ENCODE measurements at regions not wholly inside any gene's neighbourhood (a gene's known extent, or its start where the extent isn't known, plus 50 kb on each side); places are given as distances from the start of the nearest gene placed in this dataset.

DNA sequence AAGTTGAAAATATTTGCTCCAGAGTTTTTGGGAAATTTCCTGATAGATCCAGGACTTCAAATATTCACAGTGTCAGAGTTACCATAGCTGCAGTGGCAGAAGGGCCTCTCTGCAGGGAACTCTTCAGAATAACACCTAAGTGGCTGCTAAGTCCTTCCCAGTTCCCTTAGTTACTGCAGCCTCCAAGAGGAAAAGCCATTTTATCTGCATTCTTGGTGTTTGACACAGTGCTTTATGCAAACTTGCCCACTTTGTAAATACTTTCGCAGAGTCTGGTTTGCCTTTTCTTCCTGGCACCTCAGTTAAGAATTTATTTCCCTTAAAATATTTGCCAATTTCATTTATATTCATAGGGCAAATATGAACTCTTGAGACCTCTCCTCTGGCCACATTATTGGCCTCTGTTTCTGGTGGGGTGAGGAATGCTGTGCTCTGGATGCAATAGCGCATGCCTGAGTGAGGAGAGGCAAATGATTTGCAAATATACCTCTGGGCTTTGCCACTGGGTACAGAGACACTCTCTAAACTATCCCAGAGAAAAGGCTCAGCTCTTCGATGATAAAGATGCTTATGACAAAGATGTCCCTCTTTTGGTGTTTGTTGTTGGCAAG lies 566.3 kb upstream of the NR3C2 start:
- no peak overlapping the region for H3K4me3 ChIP-seq (ENCODE audit: low read depth, low read length)
- H3K9me3 ChIP-seq (ENCODE audit: severe bottlenecking), result no peaks in the 10 kb centered on the region
- TF ChIP-seq, protein P1, sequence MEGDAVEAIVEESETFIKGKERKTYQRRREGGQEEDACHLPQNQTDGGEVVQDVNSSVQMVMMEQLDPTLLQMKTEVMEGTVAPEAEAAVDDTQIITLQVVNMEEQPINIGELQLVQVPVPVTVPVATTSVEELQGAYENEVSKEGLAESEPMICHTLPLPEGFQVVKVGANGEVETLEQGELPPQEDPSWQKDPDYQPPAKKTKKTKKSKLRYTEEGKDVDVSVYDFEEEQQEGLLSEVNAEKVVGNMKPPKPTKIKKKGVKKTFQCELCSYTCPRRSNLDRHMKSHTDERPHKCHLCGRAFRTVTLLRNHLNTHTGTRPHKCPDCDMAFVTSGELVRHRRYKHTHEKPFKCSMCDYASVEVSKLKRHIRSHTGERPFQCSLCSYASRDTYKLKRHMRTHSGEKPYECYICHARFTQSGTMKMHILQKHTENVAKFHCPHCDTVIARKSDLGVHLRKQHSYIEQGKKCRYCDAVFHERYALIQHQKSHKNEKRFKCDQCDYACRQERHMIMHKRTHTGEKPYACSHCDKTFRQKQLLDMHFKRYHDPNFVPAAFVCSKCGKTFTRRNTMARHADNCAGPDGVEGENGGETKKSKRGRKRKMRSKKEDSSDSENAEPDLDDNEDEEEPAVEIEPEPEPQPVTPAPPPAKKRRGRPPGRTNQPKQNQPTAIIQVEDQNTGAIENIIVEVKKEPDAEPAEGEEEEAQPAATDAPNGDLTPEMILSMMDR (IDR thresholded peaks at IDR 0.05; ENCODE audit: low read depth, low read length), result no peak
- no peaks in the 10 kb centered on the region for H3K27me3 ChIP-seq (ENCODE audit: insufficient read depth, low read depth, severe bottlenecking)
- H3K27ac ChIP-seq, result no peak overlapping the region
- no peak for DNase-seq
- H3K36me3 ChIP-seq, result no peaks in the 10 kb centered on the region

DNA sequence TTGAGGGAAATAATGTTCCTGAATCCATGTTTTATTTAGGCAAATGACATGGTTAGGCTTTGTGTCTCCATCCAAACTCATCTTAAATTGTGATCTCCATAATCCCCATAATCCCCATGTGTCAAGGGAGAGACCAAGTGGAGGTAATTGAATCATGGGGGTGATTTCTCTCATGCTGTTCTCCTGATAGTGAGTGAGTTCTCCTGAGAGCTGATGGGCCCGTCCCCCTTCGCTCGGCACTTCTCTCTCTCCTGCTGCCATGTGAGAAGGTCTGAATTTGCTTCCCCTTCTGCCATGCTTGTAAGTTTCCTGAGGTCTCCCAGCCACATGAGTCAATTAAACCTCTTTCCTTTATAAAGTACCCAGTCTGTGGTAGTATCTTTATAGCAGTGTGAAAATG lies 563.0 kb upstream of the NR3C2 start:
- H3K36me3 ChIP-seq, result no peaks in the 10 kb centered on the region
- H3K4me3 ChIP-seq (ENCODE audit: low read depth, low read length), result no peak overlapping the region
- H3K27ac ChIP-seq, result no peak overlapping the region
- H3K27me3 ChIP-seq (ENCODE audit: insufficient read depth, low read depth, severe bottlenecking), result no peaks in the 10 kb centered on the region
- DNase-seq, result peak; percentile 72
- H3K9me3 ChIP-seq (ENCODE audit: severe bottlenecking), result no peaks in the 10 kb centered on the region
- TF ChIP-seq, protein P1 (IDR thresholded peaks at IDR 0.05; ENCODE audit: low read depth, low read length), result no peak

DNA sequence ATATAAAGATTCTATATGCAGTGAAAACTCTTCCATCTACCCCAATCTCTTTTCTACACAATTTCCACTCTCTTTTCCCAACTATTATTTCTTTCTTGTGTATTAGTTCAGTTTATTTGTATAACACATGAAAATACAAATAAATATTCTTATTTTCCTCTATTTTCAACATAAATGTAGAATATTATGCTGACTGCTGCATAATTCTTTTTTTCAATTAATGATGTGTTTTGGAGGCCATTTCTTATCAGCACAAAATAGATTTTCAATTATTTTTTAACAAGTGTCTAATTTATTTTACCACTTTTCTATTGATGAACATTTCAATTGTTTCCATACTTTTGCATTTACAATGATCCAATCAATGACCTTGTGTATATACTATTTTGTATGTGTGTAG lies 557.7 kb upstream of the NR3C2 start:
- no peak for DNase-seq
- no peaks in the 10 kb centered on the region for H3K9me3 ChIP-seq (ENCODE audit: severe bottlenecking)
- TF ChIP-seq, protein P1 (IDR thresholded peaks at IDR 0.05; ENCODE audit: low read depth, low read length), result no peak
- no peak overlapping the region for H3K27ac ChIP-seq
- H3K36me3 ChIP-seq, result no peaks in the 10 kb centered on the region
- no peak overlapping the region for H3K4me3 ChIP-seq (ENCODE audit: low read depth, low read length)
- H3K27me3 ChIP-seq (ENCODE audit: insufficient read depth, low read depth, severe bottlenecking), result no peaks in the 10 kb centered on the region

DNA sequence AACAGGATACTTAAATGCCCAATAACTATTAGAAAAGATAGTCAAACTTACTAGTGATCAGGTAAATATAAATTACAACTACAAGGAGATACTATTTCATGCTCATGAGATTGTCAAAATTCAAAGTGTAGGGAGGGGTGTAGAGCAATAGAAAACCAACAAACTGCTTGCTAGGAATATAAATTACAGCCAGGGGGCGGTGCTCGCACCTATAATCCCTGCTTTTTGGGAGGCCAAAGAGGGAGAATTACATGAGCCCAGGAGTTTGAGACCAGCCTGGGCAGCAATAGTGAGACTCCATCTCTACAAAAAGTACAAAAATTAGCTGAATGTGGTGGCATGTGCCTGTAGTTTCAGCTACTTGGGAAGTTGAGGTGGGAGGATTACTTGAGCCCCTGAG lies 556.5 kb upstream of the NR3C2 start:
- TF ChIP-seq, protein P1 (IDR thresholded peaks at IDR 0.05; ENCODE audit: low read depth, low read length), result peak; percentile 60
- Histone ChIP-seq H3K36me3 (no peaks in the 10 kb centered on the region), H3K27ac (no peak overlapping the region), H3K9me3 (ENCODE audit: severe bottlenecking) (no peaks in the 10 kb centered on the region), H3K27me3 (ENCODE audit: insufficient read depth, low read depth, severe bottlenecking) (no peaks in the 10 kb centered on the region), H3K4me3 (ENCODE audit: low read depth, low read length) (no peak overlapping the region)
- DNase-seq, result peak; percentile 47

GRCh38 chr4:148986951-148987350 lies 544.7 kb upstream of the NR3C2 start:
- DNase-seq, result no peak
- Histone ChIP-seq H3K27me3 (ENCODE audit: insufficient read depth, low read depth, severe bottlenecking) (no peaks in the 10 kb centered on the region), H3K27ac (no peak overlapping the region), H3K4me3 (ENCODE audit: low read depth, low read length) (no peak overlapping the region), H3K9me3 (ENCODE audit: severe bottlenecking) (peaks cover 3% of the 10 kb centered on the region), H3K36me3 (no peaks in the 10 kb centered on the region)
- TF ChIP-seq, protein P1 (IDR thresholded peaks at IDR 0.05; ENCODE audit: low read depth, low read length), result no peak

- no peak for DNase-seq
- H3K27me3 ChIP-seq (ENCODE audit: insufficient read depth, low read depth, severe bottlenecking), result no peaks in the 10 kb centered on the region
- peaks cover 3% of the 10 kb centered on the region for H3K9me3 ChIP-seq (ENCODE audit: severe bottlenecking)
- H3K36me3 ChIP-seq, result no peaks in the 10 kb centered on the region
- TF ChIP-seq, protein P1 (IDR thresholded peaks at IDR 0.05; ENCODE audit: low read depth, low read length), result no peak
- H3K4me3 ChIP-seq (ENCODE audit: low read depth, low read length), result no peak overlapping the region
- no peak overlapping the region for H3K27ac ChIP-seq
Observed at GRCh38 chr4:148984951-148985350, 542.7 kb upstream of the NR3C2 start.

Data from WERI-Rb-1 (cell line).